Kidney epithelial cell (primary cell): ENCODE measurements at regions not wholly inside any gene's neighbourhood (a gene's known extent, or its start where the extent isn't known, plus 50 kb on each side); places are given as distances from the start of the nearest gene placed in this dataset.
"Not testable (repeated sequence)": the region's sequence is repeated elsewhere in the genome, so short reads cannot be mapped to it uniquely, and the experiment has no call there.

ENCODE experiments used
- DNase-seq: peaks from one replicate; pipeline ENCODE4 v3.0.0-alpha.2; 2010; ENCODE audit warnings: low read depth
- H3K27me3 ChIP-seq: 2 replicates; pipeline ENCODE4 v1.6.0; 2011; ENCODE audit warnings: low read length; ENCODE audit not compliant: control insufficient read depth, insufficient read depth
- H3K36me3 ChIP-seq: 2 replicates; pipeline ENCODE4 v1.5.1; 2011; ENCODE audit warnings: low read length; ENCODE audit not compliant: control insufficient read depth, insufficient read depth
- H3K4me3 ChIP-seq: 2 replicates; pipeline ENCODE4 v1.5.1; 2011; ENCODE audit warnings: low read depth, mild to moderate bottlenecking, control low read depth, low read length
- CTCF ChIP-seq: IDR thresholded peaks from 2 replicates; pipeline ENCODE4 v1.5.1; 2011; ENCODE audit warnings: mild to moderate bottlenecking, moderate library complexity, low read length, control low read depth, inconsistent platforms; ENCODE audit not compliant: insufficient read depth, poor library complexity, severe bottlenecking

GRCh38 chr15:59791755-59792154, 102.6 kb upstream of the BNIP2 start:
- Histone ChIP-seq H3K36me3 (no peaks in the 10 kb centered on the region), H3K4me3 (no peak overlapping the region), H3K27me3 (peaks cover 9% of the 10 kb centered on the region)
- no peak for TF ChIP-seq CTCF
- DNase-seq = no peak

- peaks cover 9% of the 10 kb centered on the region for H3K27me3 ChIP-seq
- no peaks in the 10 kb centered on the region for H3K36me3 ChIP-seq
- TF ChIP-seq CTCF = no peak
- no peak overlapping the region for H3K4me3 ChIP-seq
- no peak for DNase-seq
These were observed 102.0 kb upstream of the BNIP2 start for GRCh38 chr15:59791079-59791478.

- H3K27me3 ChIP-seq, DNase-seq, H3K4me3 ChIP-seq, H3K36me3 ChIP-seq: not testable (repeated sequence)
These were observed 97.3 kb upstream of the BNIP2 start for GRCh38 chr15:59786466-59786865.

- H3K27me3 ChIP-seq, DNase-seq, H3K4me3 ChIP-seq, H3K36me3 ChIP-seq: not testable (repeated sequence)
These were observed 96.9 kb upstream of the BNIP2 start for GRCh38 chr15:59785981-59786380.

DNA sequence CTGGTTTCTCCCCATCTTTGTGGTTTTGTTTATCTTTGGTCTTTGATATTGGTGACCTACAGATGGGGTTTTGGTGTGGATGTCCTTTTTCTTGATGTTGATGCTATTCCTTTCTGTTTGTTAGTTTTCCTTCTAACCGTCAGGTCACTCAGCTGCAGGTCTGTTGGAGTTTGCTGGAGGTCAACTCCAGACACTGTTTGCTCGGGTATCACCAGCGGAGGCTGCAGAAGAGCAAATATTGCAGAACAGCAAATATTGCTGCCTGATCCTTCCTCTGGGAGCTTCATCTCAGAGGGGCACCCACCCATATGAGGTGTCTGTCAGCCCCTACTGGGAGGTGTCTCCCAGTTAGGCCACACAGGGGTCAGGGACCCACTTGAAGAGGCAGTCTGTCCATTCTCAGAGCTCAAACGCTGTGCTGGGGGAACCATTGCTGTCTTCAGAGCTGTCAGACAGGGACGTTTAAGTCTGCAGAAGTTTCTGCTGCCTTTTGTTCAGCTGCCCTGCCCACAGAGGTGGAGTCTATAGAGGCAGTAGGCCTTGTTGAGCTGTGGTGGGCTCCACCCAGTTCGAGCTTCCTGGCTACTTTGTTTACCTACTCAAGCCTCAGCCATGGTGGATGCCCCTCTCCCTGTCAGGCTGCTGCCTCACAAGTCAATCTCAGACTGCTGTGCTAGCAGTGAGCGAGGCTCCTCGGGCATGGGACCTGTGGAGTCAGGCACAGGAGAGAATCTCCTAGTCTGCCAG, 94.8 kb upstream of the BNIP2 start:
- H3K4me3 ChIP-seq, DNase-seq, H3K27me3 ChIP-seq, H3K36me3 ChIP-seq: not testable (repeated sequence)

DNA sequence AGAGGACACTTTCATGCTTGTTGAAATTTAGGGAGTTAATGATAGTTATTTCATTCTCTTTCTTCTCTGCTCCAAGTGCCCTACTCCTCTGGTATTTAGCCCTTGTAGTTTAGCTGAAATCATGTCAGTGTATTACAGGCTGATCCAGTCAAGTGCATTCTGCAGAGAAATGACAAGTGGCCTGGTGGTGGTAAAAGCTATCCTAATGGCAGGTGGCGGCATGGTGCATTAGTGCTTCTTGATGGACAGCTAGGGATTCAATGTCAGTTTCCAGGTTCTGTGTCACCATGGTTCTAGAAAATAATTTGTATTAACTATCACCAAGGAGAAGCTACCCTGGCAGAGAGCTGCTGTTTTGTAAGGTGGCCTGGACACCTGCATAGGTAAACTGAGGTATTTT, 90.0 kb upstream of the BNIP2 start:
- no peaks in the 10 kb centered on the region for H3K27me3 ChIP-seq
- no peak for TF ChIP-seq CTCF
- DNase-seq = no peak
- no peaks in the 10 kb centered on the region for H3K36me3 ChIP-seq
- no peak overlapping the region for H3K4me3 ChIP-seq

DNA sequence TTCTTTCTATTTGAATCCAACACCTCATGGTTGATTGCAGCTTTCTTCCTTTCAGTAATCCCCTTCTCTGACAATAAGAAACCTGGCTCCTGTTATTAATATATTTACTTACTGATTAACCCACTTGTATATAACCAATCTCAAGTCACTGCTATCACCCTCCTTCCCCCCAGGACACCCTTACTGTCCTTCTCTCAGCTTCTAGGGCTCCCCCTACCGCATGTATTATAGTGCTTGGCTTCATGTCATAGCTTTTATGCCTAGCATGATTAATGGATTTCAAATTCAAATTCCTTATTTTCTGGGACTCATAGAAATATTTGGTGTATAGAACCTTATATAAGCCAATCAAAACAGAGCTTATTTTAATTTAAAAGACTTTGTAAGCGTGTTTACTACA, 75.7 kb upstream of the BNIP2 start:
- DNase-seq = no peak
- no peaks in the 10 kb centered on the region for H3K36me3 ChIP-seq
- TF ChIP-seq CTCF = no peak
- H3K27me3 ChIP-seq = no peaks in the 10 kb centered on the region
- H3K4me3 ChIP-seq = no peak overlapping the region
